ENCODE measurements at regions not wholly inside any gene's neighbourhood (a gene's known extent, or its start where the extent isn't known, plus 50 kb on each side); places are given as distances from the start of the nearest gene placed in this dataset.

GRCh38 chr17:6923385-6923784, 72.5 kb upstream of the ALOX12 start:
- Histone ChIP-seq H3K79me2 (ENCODE audit: low read length) (no peaks in the 10 kb centered on the region), H3K27ac (ENCODE audit: low read length) (no peak overlapping the region), H3K4me3 (ENCODE audit: low read length) (no peak overlapping the region), H3K27me3 (ENCODE audit: low read depth, low read length) (no peaks in the 10 kb centered on the region), H3K4me1 (ENCODE audit: low read length) (no peaks in the 10 kb centered on the region), H3K4me2 (ENCODE audit: low read length) (no peak overlapping the region), H3K9ac (ENCODE audit: low read length) (no peak overlapping the region), H3K36me3 (replicated peaks; ENCODE audit: low read depth, low read length) (no peaks in the 10 kb centered on the region), H2AFZ (ENCODE audit: low read depth, low read length) (no peak overlapping the region), H3K9me3 (ENCODE audit: insufficient read depth, low read length) (no peaks in the 10 kb centered on the region), H4K20me1 (ENCODE audit: insufficient read depth, low read length) (no peaks in the 10 kb centered on the region)
- TF ChIP-seq EZH2phosphoT487 (IDR thresholded peaks at IDR 0.05; ENCODE audit: low read depth) (no peak), CTCF (IDR thresholded peaks at IDR 0.05; ENCODE audit: low read depth, low read length) (no peak)

GRCh38 chr17:6924208-6924607, 71.6 kb upstream of the ALOX12 start:
- H3K27me3 ChIP-seq (ENCODE audit: low read depth, low read length), result no peaks in the 10 kb centered on the region
- no peaks in the 10 kb centered on the region for H3K36me3 ChIP-seq (replicated peaks; ENCODE audit: low read depth, low read length)
- no peak overlapping the region for H3K4me2 ChIP-seq (ENCODE audit: low read length)
- no peaks in the 10 kb centered on the region for H4K20me1 ChIP-seq (ENCODE audit: insufficient read depth, low read length)
- no peak for TF ChIP-seq EZH2phosphoT487 (IDR thresholded peaks at IDR 0.05; ENCODE audit: low read depth)
- TF ChIP-seq CTCF (IDR thresholded peaks at IDR 0.05; ENCODE audit: low read depth, low read length), result no peak
- H3K4me1 ChIP-seq (ENCODE audit: low read length), result no peaks in the 10 kb centered on the region
- H3K9ac ChIP-seq (ENCODE audit: low read length), result no peak overlapping the region
- H3K79me2 ChIP-seq (ENCODE audit: low read length), result no peaks in the 10 kb centered on the region
- H2AFZ ChIP-seq (ENCODE audit: low read depth, low read length), result no peak overlapping the region
- H3K4me3 ChIP-seq (ENCODE audit: low read length), result no peak overlapping the region
- H3K9me3 ChIP-seq (ENCODE audit: insufficient read depth, low read length), result no peaks in the 10 kb centered on the region
- no peak overlapping the region for H3K27ac ChIP-seq (ENCODE audit: low read length)

GRCh38 chr17:6926667-6927066, 69.2 kb upstream of the ALOX12 start:
- Histone ChIP-seq H3K27me3 (ENCODE audit: low read depth, low read length) (no peaks in the 10 kb centered on the region), H4K20me1 (ENCODE audit: insufficient read depth, low read length) (no peaks in the 10 kb centered on the region), H3K9me3 (ENCODE audit: insufficient read depth, low read length) (no peaks in the 10 kb centered on the region), H3K36me3 (replicated peaks; ENCODE audit: low read depth, low read length) (no peaks in the 10 kb centered on the region), H3K27ac (ENCODE audit: low read length) (no peak overlapping the region), H3K9ac (ENCODE audit: low read length) (no peak overlapping the region), H3K4me1 (ENCODE audit: low read length) (no peaks in the 10 kb centered on the region), H3K4me3 (ENCODE audit: low read length) (no peak overlapping the region), H3K79me2 (ENCODE audit: low read length) (no peaks in the 10 kb centered on the region), H3K4me2 (ENCODE audit: low read length) (no peak overlapping the region), H2AFZ (ENCODE audit: low read depth, low read length) (no peak overlapping the region)
- TF ChIP-seq CTCF (IDR thresholded peaks at IDR 0.05; ENCODE audit: low read depth, low read length) (no peak), EZH2phosphoT487 (IDR thresholded peaks at IDR 0.05; ENCODE audit: low read depth) (no peak)

GRCh38 chr17:6927290-6928126, 68.3 kb upstream of the ALOX12 start:
- H3K27ac ChIP-seq (ENCODE audit: low read length), result no peak overlapping the region
- no peak overlapping the region for H3K4me2 ChIP-seq (ENCODE audit: low read length)
- no peaks in the 10 kb centered on the region for H3K9me3 ChIP-seq (ENCODE audit: insufficient read depth, low read length)
- no peaks in the 10 kb centered on the region for H3K36me3 ChIP-seq (replicated peaks; ENCODE audit: low read depth, low read length)
- H3K27me3 ChIP-seq (ENCODE audit: low read depth, low read length), result no peaks in the 10 kb centered on the region
- no peaks in the 10 kb centered on the region for H3K4me1 ChIP-seq (ENCODE audit: low read length)
- H3K79me2 ChIP-seq (ENCODE audit: low read length), result no peaks in the 10 kb centered on the region
- H4K20me1 ChIP-seq (ENCODE audit: insufficient read depth, low read length), result no peaks in the 10 kb centered on the region
- TF ChIP-seq EZH2phosphoT487 (IDR thresholded peaks at IDR 0.05; ENCODE audit: low read depth), result no peak
- TF ChIP-seq CTCF (IDR thresholded peaks at IDR 0.05; ENCODE audit: low read depth, low read length), result no peak
- no peak overlapping the region for H3K9ac ChIP-seq (ENCODE audit: low read length)
- H2AFZ ChIP-seq (ENCODE audit: low read depth, low read length), result no peak overlapping the region
- H3K4me3 ChIP-seq (ENCODE audit: low read length), result no peak overlapping the region

All from OCI-LY3 (cell line).